ENCODE measurements at regions not wholly inside any gene's neighbourhood (a gene's known extent, or its start where the extent isn't known, plus 50 kb on each side); places are given as distances from the start of the nearest gene placed in this dataset.
A peak's percentile ranks its signal among the peaks of the same experiment; 100 is the strongest.

DNA sequence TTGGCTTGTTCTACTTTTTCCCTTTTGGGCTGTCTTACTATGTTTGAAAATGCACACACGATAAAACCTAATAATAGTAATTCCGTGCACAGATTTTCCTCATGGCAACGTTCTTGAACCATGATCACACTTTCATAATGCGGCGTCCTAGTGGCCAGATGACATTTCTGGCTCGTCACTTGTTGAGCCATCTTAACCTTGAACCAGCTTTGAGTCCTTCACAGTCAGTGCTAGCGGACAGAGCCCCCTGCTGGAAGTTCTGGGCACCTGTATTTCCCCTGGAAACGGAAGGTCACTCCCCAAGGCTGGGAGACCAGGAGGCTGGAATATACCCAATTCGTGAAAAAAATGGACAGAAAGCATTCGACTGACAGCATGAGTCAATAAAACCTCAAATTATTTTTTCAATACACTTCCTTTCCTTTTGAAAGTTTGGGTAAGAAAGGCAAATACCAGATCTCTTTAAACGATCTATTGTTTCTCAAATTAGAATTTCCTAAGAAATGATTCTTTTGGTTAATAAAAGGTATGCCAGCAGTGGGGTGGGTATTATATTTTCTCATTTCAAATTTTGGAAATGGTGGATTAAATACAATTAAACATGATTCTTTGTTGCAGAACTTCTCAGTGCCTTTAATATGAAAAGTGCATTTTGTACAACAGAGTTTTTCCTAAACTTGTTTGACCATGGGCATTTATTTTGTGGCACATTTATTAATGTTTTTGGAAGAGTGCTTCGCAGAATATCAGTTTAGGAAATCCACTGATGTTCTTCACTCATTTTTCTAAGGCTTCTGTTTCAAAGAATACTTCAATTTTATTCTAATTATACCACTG lies 542.3 kb downstream of the QKI start:
- DNase-seq: peak; percentile 76 to 78
- ChIA-PET POLR2A (no interaction called here), CTCF (no interaction called here)
- no peaks in the 10 kb centered on the region for H3K9me3 Mint-ChIP-seq (ENCODE audit: unreplicated experiment)
- no TSS peak for BruUV-seq (replicated peaks)
- intact Hi-C loops (cut with micrococcal nuclease; ENCODE audit: unreplicated experiment): loop anchor here (1.0 to 10.0 kb wide), 4 partner anchors 212 to 1100 kb away; no protein-coding TSS in a partner anchor
- peaks cover 4% of the 10 kb centered on the region for H3K27me3 Mint-ChIP-seq (ENCODE audit: insufficient read depth, unreplicated experiment)
- H3K9me3 ChIP-seq: no peaks in the 10 kb centered on the region
- TF ChIP-seq, protein P1, sequence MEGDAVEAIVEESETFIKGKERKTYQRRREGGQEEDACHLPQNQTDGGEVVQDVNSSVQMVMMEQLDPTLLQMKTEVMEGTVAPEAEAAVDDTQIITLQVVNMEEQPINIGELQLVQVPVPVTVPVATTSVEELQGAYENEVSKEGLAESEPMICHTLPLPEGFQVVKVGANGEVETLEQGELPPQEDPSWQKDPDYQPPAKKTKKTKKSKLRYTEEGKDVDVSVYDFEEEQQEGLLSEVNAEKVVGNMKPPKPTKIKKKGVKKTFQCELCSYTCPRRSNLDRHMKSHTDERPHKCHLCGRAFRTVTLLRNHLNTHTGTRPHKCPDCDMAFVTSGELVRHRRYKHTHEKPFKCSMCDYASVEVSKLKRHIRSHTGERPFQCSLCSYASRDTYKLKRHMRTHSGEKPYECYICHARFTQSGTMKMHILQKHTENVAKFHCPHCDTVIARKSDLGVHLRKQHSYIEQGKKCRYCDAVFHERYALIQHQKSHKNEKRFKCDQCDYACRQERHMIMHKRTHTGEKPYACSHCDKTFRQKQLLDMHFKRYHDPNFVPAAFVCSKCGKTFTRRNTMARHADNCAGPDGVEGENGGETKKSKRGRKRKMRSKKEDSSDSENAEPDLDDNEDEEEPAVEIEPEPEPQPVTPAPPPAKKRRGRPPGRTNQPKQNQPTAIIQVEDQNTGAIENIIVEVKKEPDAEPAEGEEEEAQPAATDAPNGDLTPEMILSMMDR (IDR thresholded peaks at IDR 0.05; ENCODE audit: insufficient read depth in 1 of 2, low read depth in 1 of 2, low read length in 1 of 2, severe bottlenecking in 1 of 2, unreplicated experiment in 1 of 2): peak; percentile 64 to 80
- no peak overlapping the region for H3K4me3 ChIP-seq (ENCODE audit: low read depth, low read length)
- H3K4me3 Mint-ChIP-seq (ENCODE audit: unreplicated experiment): no peak overlapping the region
- H3K36me3 ChIP-seq (ENCODE audit: control insufficient read depth, insufficient read depth, low read length): no peaks in the 10 kb centered on the region
- no peaks in the 10 kb centered on the region for H3K4me1 Mint-ChIP-seq (ENCODE audit: low read depth, unreplicated experiment)
- H3K27ac Mint-ChIP-seq (ENCODE audit: unreplicated experiment): no peak overlapping the region
- no peaks in the 10 kb centered on the region for H3K36me3 Mint-ChIP-seq (ENCODE audit: insufficient read depth, unreplicated experiment)
- H3K27me3 ChIP-seq (replicated peaks; ENCODE audit: control insufficient read depth, insufficient read depth, low read length): no peaks in the 10 kb centered on the region
- no peaks in the 10 kb centered on the region for H3K4me1 ChIP-seq

DNA sequence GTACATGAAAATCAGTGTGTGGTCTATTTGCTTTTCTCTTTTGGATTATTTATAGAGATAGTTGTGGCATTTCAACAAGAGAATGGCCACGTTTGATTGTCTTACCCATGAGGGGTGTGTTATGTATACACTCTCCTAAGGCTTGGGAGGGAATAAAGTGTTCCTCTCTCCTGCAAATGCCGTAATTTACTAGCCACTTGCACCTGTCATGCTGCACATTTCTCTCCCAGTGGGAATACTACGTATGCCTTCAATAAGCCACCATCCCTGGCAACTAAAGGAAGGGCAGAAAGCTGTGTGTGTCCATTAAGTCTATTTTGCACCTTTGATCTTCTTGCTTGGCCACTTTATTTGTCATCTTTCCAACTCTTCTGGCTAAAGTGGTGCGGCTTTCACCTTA lies 541.2 kb downstream of the QKI start:
- BruUV-seq (replicated peaks): no TSS peak
- Histone ChIP-seq H3K36me3 (ENCODE audit: control insufficient read depth, insufficient read depth, low read length) (no peaks in the 10 kb centered on the region), H3K4me3 (ENCODE audit: low read depth, low read length) (no peak overlapping the region), H3K27me3 (replicated peaks; ENCODE audit: control insufficient read depth, insufficient read depth, low read length) (no peaks in the 10 kb centered on the region), H3K4me1 (no peaks in the 10 kb centered on the region), H3K9me3 (no peaks in the 10 kb centered on the region)
- peaks cover 7% of the 10 kb centered on the region for H3K27me3 Mint-ChIP-seq (ENCODE audit: insufficient read depth, unreplicated experiment)
- no peak overlapping the region for H3K4me3 Mint-ChIP-seq (ENCODE audit: unreplicated experiment)
- H3K9me3 Mint-ChIP-seq (ENCODE audit: unreplicated experiment): no peaks in the 10 kb centered on the region
- intact Hi-C loops (cut with micrococcal nuclease; ENCODE audit: unreplicated experiment): loop anchor here (1.0 to 10.0 kb wide), 4 partner anchors 211 to 1099 kb away; no protein-coding TSS in a partner anchor
- no peak for DNase-seq
- no peak overlapping the region for H3K27ac Mint-ChIP-seq (ENCODE audit: unreplicated experiment)
- no peaks in the 10 kb centered on the region for H3K36me3 Mint-ChIP-seq (ENCODE audit: insufficient read depth, unreplicated experiment)
- ChIA-PET CTCF (interaction anchor here (1.1 kb wide), 1 partner anchor 16 kb away, joined by 5 read pairs; no protein-coding TSS in a partner anchor), POLR2A (no interaction called here)
- no peaks in the 10 kb centered on the region for H3K4me1 Mint-ChIP-seq (ENCODE audit: low read depth, unreplicated experiment)
- TF ChIP-seq, protein P1 (IDR thresholded peaks at IDR 0.05; ENCODE audit: insufficient read depth in 1 of 2, low read depth in 1 of 2, low read length in 1 of 2, severe bottlenecking in 1 of 2, unreplicated experiment in 1 of 2): no peak

DNA sequence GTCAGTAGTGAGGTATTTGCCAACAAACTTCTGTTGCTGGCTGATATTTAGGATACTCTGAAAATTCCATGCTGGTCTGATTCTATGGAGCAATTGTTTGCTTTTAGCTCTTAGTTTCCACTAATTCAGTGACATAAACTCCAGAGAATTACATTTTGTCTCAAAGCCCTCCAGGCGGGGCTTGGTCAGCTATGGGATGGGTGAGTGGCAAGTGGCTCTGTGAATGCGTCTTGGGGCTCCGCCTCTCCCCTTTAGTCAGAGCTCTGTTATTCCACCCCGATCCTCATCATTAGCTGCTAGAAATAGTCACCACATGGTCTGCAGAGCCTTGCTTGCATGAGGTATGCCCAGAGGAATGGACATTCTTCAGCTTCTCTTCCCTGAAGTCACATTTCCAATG lies 540.6 kb downstream of the QKI start:
- no peak overlapping the region for H3K4me3 ChIP-seq (ENCODE audit: low read depth, low read length)
- no peaks in the 10 kb centered on the region for H3K27me3 ChIP-seq (replicated peaks; ENCODE audit: control insufficient read depth, insufficient read depth, low read length)
- H3K36me3 ChIP-seq (ENCODE audit: control insufficient read depth, insufficient read depth, low read length): no peaks in the 10 kb centered on the region
- Mint-ChIP-seq H3K4me1 (ENCODE audit: low read depth, unreplicated experiment) (no peaks in the 10 kb centered on the region), H3K9me3 (ENCODE audit: unreplicated experiment) (no peaks in the 10 kb centered on the region), H3K36me3 (ENCODE audit: insufficient read depth, unreplicated experiment) (no peaks in the 10 kb centered on the region), H3K27ac (ENCODE audit: unreplicated experiment) (no peak overlapping the region), H3K27me3 (ENCODE audit: insufficient read depth, unreplicated experiment) (peaks cover 7% of the 10 kb centered on the region), H3K4me3 (ENCODE audit: unreplicated experiment) (no peak overlapping the region)
- no peak for DNase-seq
- H3K9me3 ChIP-seq: no peaks in the 10 kb centered on the region
- POLR2A ChIA-PET: no interaction called here
- CTCF ChIA-PET: interaction anchor here (1.1 kb wide), 1 partner anchor 17 kb away, joined by 5 read pairs; no protein-coding TSS in a partner anchor
- H3K4me1 ChIP-seq: no peaks in the 10 kb centered on the region
- intact Hi-C loops (cut with micrococcal nuclease; ENCODE audit: unreplicated experiment): loop anchor here (10.0 kb wide), 1 partner anchor 210 kb away; no protein-coding TSS in a partner anchor
- TF ChIP-seq, protein P1 (IDR thresholded peaks at IDR 0.05; ENCODE audit: insufficient read depth in 1 of 2, low read depth in 1 of 2, low read length in 1 of 2, severe bottlenecking in 1 of 2, unreplicated experiment in 1 of 2): no peak
- BruUV-seq (replicated peaks): no TSS peak

All from Caco-2 (cell line).